ENCODE measurements at regions not wholly inside any gene's neighbourhood (a gene's known extent, or its start where the extent isn't known, plus 50 kb on each side); places are given as distances from the start of the nearest gene placed in this dataset.

DNA sequence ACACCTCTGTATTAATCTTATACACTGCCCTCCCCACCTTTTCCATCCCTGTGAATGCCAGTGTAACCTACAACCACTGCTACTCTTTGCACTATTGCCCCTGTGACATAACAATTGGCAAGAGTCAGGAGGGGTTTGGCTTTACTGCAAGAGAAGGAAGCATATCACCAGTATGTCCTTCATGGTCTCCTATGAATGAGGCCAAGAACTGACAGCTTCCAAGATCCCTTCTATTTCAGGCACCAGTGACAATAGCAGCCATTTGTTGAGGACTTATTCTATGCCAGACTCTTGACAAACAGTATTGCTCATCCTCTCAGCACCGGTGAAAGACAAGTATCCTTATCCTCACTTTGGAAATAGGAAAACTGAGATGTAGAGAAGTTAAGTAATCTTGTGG lies 363.9 kb downstream of the MID1IP1 start:
- no peaks in the 10 kb centered on the region for H3K9me3 Mint-ChIP-seq (ENCODE audit: low read depth, unreplicated experiment)
- CTCF ChIA-PET, result no interaction called here

DNA sequence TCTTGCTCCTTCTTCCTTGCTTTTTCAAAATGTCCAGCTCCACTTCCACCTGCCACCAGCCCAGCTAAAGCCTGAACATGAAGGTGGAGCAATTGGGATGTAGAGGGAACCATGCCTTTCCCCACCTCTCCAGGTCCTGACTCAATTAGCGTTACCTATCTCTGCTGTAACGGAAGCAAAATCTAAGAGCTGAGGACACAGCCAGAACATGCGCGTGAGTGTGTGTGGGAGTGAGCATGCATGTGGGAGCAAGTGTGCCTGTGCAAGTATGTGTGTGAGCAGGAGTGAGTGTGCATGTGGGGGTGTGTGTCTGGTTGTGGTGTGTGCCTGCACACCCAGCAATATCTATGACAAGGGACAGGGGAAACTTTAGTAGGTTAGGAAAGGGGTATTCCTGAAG lies 364.5 kb downstream of the MID1IP1 start:
- H3K9me3 Mint-ChIP-seq (ENCODE audit: low read depth, unreplicated experiment), result no peaks in the 10 kb centered on the region
- intact Hi-C loops (cut with micrococcal nuclease; ENCODE audit: unreplicated experiment), result no loop called here
- H3K27me3 Mint-ChIP-seq (ENCODE audit: unreplicated experiment), result peaks cover 40% of the 10 kb centered on the region
- no peak overlapping the region for H3K27ac Mint-ChIP-seq (ENCODE audit: unreplicated experiment)
- TF ChIP-seq, protein P1, sequence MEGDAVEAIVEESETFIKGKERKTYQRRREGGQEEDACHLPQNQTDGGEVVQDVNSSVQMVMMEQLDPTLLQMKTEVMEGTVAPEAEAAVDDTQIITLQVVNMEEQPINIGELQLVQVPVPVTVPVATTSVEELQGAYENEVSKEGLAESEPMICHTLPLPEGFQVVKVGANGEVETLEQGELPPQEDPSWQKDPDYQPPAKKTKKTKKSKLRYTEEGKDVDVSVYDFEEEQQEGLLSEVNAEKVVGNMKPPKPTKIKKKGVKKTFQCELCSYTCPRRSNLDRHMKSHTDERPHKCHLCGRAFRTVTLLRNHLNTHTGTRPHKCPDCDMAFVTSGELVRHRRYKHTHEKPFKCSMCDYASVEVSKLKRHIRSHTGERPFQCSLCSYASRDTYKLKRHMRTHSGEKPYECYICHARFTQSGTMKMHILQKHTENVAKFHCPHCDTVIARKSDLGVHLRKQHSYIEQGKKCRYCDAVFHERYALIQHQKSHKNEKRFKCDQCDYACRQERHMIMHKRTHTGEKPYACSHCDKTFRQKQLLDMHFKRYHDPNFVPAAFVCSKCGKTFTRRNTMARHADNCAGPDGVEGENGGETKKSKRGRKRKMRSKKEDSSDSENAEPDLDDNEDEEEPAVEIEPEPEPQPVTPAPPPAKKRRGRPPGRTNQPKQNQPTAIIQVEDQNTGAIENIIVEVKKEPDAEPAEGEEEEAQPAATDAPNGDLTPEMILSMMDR (IDR thresholded peaks at IDR 0.05; ENCODE audit: unreplicated experiment), result no peak
- H3K4me1 Mint-ChIP-seq (ENCODE audit: low read depth, unreplicated experiment), result no peaks in the 10 kb centered on the region
- no TSS peak for BruUV-seq (replicated peaks)
- no peak for DNase-seq
- no peaks in the 10 kb centered on the region for H3K36me3 Mint-ChIP-seq (ENCODE audit: insufficient read depth, unreplicated experiment)
- CTCF ChIA-PET, result no interaction called here
- no peak overlapping the region for H3K4me3 Mint-ChIP-seq (ENCODE audit: low read depth, unreplicated experiment)

More for the DNA sequence above, 363.9 kb downstream of the MID1IP1 start:
- H3K27me3 Mint-ChIP-seq (ENCODE audit: unreplicated experiment), result peaks cover 40% of the 10 kb centered on the region
- no TSS peak for BruUV-seq (replicated peaks)
- H3K36me3 Mint-ChIP-seq (ENCODE audit: insufficient read depth, unreplicated experiment), result no peaks in the 10 kb centered on the region
- TF ChIP-seq, protein P1 (IDR thresholded peaks at IDR 0.05; ENCODE audit: unreplicated experiment), result no peak
- no peak overlapping the region for H3K4me3 Mint-ChIP-seq (ENCODE audit: low read depth, unreplicated experiment)
- intact Hi-C loops (cut with micrococcal nuclease; ENCODE audit: unreplicated experiment), result no loop called here
- H3K27ac Mint-ChIP-seq (ENCODE audit: unreplicated experiment), result no peak overlapping the region
- DNase-seq, result no peak
- H3K4me1 Mint-ChIP-seq (ENCODE audit: low read depth, unreplicated experiment), result no peaks in the 10 kb centered on the region

DNA sequence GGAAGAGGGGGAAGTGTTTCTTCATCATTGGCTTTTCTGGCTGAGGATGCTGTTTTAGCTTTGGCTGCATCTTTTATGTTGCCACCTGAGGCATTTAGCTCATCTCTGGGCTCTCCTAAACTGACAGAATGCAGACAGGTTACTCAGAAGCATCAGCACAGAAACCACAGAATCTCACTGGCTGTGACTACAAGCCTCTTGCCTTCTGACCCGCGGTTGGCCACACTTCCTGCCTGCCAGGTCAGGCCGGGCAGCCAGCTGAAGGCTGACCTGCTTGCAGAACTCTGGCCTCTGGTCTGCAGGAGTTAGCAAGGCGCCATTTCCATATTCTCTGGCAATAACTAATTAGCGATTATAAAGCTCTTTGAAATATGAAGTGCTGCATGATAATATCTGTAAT lies 366.5 kb downstream of the MID1IP1 start:
- TF ChIP-seq, protein P1 (IDR thresholded peaks at IDR 0.05; ENCODE audit: unreplicated experiment), result no peak
- CTCF ChIA-PET, result no interaction called here
- BruUV-seq (replicated peaks), result no TSS peak
- peaks cover 23% of the 10 kb centered on the region for H3K27me3 Mint-ChIP-seq (ENCODE audit: unreplicated experiment)
- H3K4me1 Mint-ChIP-seq (ENCODE audit: low read depth, unreplicated experiment), result no peaks in the 10 kb centered on the region
- intact Hi-C loops (cut with micrococcal nuclease; ENCODE audit: unreplicated experiment), result no loop called here
- no peak overlapping the region for H3K27ac Mint-ChIP-seq (ENCODE audit: unreplicated experiment)
- no peak overlapping the region for H3K4me3 Mint-ChIP-seq (ENCODE audit: low read depth, unreplicated experiment)
- no peaks in the 10 kb centered on the region for H3K36me3 Mint-ChIP-seq (ENCODE audit: insufficient read depth, unreplicated experiment)
- no peaks in the 10 kb centered on the region for H3K9me3 Mint-ChIP-seq (ENCODE audit: low read depth, unreplicated experiment)
- DNase-seq, result no peak

DNA sequence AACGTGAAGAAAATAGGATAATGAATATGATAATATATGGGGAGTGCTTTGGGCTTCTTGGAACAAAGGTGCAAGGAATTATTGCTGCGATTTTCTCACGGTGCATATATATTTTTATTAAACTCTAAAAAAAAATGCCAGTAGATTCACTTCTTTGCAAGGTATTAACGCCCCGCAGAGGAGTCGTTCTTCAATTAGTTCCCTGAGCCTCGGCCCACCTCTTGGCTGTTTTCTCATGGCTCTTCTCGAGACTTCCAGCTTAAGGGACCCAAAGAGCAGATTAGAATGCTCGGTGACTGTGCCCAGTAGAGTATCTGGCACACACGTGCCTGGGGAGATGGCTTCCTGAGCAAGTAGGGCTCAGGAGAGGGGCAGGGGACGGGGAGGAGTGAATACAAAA lies 367.4 kb downstream of the MID1IP1 start:
- no peak overlapping the region for H3K4me3 Mint-ChIP-seq (ENCODE audit: low read depth, unreplicated experiment)
- intact Hi-C loops (cut with micrococcal nuclease; ENCODE audit: unreplicated experiment), result no loop called here
- H3K27me3 Mint-ChIP-seq (ENCODE audit: unreplicated experiment), result peaks cover 15% of the 10 kb centered on the region
- no peak for DNase-seq
- BruUV-seq (replicated peaks), result no TSS peak
- TF ChIP-seq, protein P1 (IDR thresholded peaks at IDR 0.05; ENCODE audit: unreplicated experiment), result no peak
- no peak overlapping the region for H3K27ac Mint-ChIP-seq (ENCODE audit: unreplicated experiment)
- no peaks in the 10 kb centered on the region for H3K4me1 Mint-ChIP-seq (ENCODE audit: low read depth, unreplicated experiment)
- no peaks in the 10 kb centered on the region for H3K9me3 Mint-ChIP-seq (ENCODE audit: low read depth, unreplicated experiment)
- no peaks in the 10 kb centered on the region for H3K36me3 Mint-ChIP-seq (ENCODE audit: insufficient read depth, unreplicated experiment)
- CTCF ChIA-PET, result no interaction called here

All from Calu3 (cell line).